CD4-positive, alpha-beta T cell treated with Interleukin-6 for 4 hours (primary cell): ENCODE measurements at regions not wholly inside any gene's neighbourhood (a gene's known extent, or its start where the extent isn't known, plus 50 kb on each side); places are given as distances from the start of the nearest gene placed in this dataset.

Source experiments
- DNase-seq: peaks from one replicate; pipeline ENCODE4 v3.0.0-alpha.2; 2020; ENCODE audit warnings: mixed read lengths

DNA sequence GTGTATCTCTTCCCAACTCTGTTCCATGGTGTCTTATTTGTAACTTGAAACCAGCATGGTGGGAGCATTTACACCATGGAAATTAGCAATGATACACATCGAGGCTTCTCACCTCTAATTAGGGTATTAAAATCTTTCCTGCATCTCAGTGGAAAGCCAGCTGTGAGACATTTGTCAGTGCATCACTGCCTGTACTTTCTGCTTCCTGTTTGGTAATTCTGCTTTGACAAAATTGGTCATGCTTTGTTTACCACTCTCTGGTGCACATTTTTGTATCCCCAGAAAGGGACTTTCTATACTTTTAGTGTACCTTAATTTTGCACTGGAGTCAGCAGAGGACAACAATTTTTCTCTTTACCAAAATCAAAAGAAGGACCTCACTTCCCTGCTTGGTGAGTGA, 402.1 kb downstream of the PDCD6IP start:
- DNase-seq: no peak

- no peak for DNase-seq
Measured at GRCh38 chr3:34202975-34203374, 404.5 kb downstream of the PDCD6IP start.

DNA sequence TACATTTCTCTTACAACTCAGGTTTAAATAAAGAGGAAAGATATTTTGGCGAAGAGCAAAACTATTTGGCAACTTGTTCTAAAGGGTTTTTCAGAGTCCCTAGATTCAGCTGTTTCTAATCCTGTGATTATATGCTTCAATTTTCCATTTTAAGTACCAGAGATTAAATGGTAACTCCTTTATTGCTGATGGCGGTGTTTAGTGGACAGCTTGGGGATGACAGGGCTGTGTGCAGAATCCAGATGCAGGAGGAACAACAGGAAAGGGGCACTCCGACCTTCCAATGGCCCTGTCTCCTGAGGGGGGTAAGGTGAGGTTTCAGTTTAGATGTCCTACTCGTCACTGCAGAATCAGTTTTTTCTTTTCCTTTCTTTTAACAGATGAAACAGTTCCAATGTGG, 405.0 kb downstream of the PDCD6IP start:
- DNase-seq: no peak

DNA sequence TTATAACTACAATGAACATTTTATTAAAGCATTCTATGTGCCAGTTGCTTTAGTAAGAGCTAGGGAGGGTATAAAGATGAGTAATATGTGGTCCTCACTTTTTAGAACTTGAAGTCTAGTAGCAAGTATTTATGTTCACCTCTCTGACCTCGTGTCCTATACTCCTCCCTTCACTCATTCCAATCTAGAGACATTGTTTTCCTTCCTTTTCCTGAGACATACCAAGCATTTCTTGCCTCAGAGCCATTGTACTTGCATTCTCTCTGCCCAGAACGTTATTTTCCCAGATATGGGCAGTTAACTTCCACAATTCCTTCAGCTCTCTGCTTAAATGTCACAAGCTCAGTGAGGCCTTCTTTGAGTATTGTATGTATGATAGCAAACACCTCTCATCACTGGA, 408.6 kb downstream of the PDCD6IP start:
- DNase-seq: no peak

- no peak for DNase-seq
Measured at GRCh38 chr3:34207806-34208205, 409.4 kb downstream of the PDCD6IP start.

- DNase-seq: no peak
Measured at GRCh38 chr3:34212175-34212574, 413.7 kb downstream of the PDCD6IP start.

DNA sequence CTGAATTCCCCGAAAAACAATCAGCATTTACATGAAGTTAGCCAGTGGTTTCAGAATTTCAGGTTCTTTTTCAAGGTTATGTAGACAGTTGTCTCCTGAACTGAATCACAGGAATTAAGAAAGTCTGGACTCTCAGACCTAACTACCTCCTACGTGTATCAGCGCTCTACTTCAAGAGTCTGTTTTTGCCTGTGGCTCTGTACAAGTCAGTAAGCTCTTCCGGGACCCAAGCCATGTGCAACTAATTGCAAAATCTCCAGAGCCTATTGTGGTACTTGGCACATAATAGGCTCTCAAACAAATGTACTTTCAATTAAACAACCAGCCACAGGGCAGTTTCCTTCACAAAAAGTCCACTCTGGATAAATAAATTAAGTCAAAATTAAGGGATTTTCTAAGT, 414.2 kb downstream of the PDCD6IP start:
- DNase-seq: no peak

DNA sequence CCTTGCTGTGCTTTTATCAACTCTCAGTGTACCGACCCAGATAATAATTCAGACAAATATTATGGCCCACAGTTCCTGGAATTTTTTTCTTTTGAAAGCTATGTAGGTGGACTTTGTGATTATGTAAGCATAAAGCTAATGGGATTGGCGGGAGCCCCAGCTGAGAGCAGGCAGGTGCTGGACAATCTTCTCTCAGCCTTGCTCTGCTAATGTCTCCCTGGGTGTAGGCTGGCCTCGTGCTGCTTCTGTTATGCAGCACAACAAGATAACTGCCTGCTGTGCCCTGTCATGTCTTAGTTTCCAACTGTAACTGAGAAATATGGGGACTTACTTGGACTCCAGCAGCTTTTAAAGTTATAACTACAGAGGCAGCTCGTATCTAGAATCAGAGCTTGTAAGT, 415.0 kb downstream of the PDCD6IP start:
- DNase-seq: no peak

DNA sequence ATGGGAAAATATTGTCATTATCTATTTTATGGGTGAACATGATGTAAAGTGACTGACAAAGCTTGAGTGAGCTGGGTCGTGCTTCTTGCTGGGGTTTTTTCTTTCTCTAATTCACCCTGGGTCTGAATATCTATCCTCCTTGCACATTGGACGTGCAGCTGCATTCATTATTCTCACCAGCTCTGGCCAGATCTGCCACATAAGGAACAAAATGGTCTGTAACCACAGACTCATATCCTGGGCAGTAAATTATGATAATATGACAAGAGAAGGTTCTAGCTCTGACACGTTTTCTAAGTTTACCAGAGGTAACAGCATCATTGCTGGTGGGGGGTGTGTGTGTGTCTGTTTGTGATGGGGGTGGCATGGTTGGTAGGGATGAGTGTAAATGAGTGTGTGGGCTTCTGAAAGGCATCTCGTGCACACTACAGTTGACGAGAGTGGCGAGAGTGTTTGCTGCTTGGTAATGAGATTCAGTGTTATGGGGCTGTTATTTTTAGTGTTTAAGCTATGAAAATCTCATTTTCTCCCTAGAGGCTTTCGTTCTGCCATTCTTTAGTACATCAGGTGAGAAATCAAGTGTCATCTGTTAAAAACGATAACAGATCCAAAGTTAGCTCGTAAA, 418.4 kb downstream of the PDCD6IP start:
- DNase-seq: no peak

GRCh38 chr3:34218706-34219385, 420.4 kb downstream of the PDCD6IP start:
- DNase-seq: no peak

GRCh38 chr3:34219556-34219955, 421.1 kb downstream of the PDCD6IP start:
- no peak for DNase-seq

GRCh38 chr3:34225821-34226366, 427.5 kb downstream of the PDCD6IP start:
- DNase-seq: no peak

DNA sequence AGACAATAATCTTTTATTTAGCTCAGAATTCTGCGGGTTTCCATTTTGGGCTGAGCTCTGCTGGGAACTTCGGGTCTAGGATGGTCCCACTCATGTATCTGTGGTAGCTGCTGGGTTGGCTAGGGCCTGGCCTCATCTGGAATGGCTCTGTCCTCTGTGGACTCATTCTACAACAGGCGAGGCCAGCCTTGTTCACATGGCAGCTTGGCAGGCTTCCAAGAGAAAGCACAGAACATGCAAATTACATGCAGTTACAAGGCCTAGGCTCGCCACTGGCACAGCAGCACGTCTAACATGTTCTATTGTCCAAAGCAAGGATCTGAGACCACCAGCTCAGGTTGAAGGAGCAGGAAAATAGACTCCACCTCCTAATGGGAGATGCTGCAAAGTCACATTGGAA, 431.4 kb downstream of the PDCD6IP start:
- no peak for DNase-seq

DNA sequence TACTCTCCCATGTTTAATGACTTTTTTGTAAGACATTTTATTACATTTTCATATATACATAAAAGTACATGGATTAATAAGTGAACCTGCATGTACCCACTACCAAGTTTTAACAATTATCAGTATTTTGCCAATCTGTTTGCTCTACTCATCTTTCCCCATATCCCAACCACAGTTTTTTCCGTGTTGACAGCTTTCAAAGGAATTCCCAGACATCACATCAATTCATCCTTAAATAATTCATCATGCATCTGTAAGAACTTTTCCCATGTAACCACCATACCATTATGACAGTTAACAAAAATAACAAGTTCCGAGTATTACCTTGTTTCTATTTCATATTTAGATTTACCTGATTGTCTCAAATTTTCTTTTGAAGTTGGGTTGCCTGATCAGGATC, 436.7 kb downstream of the PDCD6IP start:
- DNase-seq: no peak

DNA sequence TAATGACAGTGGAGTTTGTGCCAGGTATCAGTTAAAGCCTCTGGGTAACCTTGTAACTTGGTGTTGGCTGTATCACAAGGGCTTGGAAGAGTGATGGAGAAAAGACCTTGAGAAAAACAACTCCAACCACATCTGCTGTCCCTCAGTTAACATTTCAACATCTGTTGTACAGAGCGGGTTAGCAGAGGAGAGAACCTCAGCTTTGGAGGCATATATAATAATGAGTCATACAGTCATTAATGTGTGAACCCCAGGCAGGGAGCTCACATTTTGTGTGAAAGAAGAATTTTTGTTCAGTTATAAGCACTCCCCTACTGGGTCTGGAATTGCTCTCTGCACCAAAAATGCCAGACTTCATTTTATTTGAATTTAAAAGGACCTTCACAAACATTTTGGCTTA, 439.5 kb downstream of the PDCD6IP start:
- DNase-seq: no peak

DNA sequence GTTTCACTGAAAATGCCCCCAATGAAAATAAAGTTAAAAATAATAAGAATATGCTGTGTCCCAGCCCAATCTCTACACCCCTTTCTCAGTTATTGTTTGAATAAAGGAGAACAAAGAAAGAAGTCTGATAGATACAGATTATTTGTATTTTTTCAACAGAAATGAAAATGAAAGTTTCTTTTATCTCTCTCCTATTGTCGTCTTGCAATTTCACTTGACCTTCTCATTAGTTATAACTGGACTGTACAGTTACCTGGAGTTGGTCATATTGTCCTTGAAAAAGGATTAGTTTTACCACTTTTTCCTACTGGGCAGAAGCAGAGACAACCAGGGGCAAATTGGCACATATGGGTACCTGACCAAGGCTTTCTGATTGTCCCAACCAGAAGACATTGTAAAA, 440.0 kb downstream of the PDCD6IP start:
- no peak for DNase-seq

DNA sequence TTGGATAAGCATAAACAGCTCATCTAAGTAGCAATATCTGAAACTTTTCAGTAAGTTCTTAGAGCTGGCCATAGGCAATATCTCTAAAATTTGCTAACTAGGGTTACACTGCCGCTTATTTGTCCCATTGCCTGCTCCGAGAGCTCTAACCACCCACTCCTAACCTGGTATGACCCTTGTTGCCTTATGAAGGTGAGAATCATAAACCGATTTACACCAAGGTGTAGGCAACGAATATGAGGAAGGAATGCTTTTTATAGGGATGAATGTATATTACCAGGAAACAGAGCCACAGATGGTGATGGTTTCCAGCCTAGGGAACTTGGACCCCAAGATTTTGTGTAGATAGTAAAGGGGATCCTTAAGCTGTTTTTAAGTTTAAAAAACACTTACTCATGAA, 440.9 kb downstream of the PDCD6IP start:
- DNase-seq: no peak

- DNase-seq: no peak
Measured at GRCh38 chr3:34239875-34240274, 441.4 kb downstream of the PDCD6IP start.

- DNase-seq: no peak
Measured at GRCh38 chr3:34247401-34247800, 449.0 kb downstream of the PDCD6IP start.

DNA sequence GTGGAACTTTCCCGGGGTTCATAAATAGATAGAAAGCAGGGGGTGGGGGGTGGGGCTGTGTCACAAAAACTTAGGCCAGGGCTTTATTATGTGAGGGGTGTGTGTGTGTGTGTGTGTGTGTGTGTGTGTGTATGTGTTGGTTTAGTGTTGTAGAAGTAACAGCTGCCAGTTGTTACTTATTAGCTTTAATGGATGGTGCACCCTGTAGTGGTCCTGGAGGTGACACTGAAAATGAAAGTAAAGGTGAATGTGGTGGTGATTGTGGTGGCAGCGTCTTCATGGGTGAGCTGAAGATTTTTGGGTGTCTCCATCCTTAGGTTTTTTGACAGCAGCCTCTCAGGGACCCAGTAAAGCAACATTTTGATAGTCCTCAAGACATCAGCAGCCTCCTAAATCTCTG, 449.9 kb downstream of the PDCD6IP start:
- DNase-seq: no peak

DNA sequence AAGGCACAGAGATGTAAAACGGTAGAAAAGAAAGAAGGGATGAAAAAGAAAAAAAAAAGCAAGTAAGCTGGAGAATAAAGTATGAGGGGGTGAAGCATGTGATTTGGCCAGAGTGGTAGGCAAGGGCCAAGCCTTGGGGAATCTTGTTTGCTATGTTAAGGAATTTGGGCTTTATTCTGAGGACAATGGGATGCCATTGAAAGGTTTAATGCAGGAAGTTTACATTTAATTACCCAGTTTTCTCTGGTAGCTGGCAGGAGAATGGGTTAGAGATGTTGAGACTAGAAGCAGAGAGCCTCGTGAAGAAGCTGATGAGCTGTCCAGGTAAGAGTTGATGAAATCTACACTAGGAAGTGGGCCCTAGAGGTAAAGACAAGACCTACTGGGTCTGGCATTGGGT, 455.9 kb downstream of the PDCD6IP start:
- DNase-seq: no peak

GRCh38 chr3:34256021-34256420, 457.6 kb downstream of the PDCD6IP start:
- DNase-seq: no peak

- no peak for DNase-seq
Measured at GRCh38 chr3:34256791-34257190, 458.4 kb downstream of the PDCD6IP start.

DNA sequence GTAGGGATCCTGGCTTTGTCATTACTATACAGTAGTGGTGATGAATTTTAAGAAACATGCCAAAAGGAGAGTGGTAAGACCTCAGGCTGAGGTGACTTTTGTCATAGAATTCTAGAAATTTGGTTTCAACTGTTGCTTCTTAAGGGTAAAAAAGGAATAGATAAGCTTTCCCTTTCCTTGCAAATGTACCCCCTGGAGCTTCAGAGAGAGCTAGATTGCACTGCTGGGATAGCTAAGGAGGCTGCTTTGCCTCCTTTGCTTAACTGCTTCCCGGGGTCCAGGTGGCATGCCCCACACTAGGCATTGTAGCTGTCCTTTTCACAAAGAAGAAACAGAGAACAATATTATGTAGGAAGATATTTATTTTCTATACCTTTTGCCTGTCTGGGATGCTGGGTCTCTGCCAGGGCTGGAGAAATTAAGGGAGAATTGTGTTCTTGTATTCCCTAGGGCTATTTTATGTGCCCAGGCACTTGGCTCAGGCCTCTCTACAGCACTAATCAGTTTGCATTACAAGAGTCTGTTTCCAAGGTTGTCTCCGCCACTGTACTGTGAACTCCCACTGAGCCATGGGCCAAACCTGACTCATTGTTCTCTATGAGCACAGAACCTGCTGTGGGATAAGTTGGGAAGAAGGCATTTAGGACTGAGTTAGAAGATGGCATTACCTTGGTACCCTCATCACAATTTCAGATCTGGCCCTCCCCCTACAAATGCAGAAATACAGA, 460.0 kb downstream of the PDCD6IP start:
- no peak for DNase-seq
